Heart right ventricle (tissue), 16 donors: ENCODE measurements at regions not wholly inside any gene's neighbourhood (a gene's known extent, or its start where the extent isn't known, plus 50 kb on each side); places are given as distances from the start of the nearest gene placed in this dataset.

ENCODE experiments used
- ATAC-seq, 8 donors: fragments of 200-7000 bp; cut with Tn5 transposase; one replicate each; pipeline ENCODE4 v1.9.1; 2020; ENCODE audit warnings: mild to moderate bottlenecking in 8 of 8, moderate library complexity in 8 of 8, moderate number of reproducible peaks in 1 of 8
- DNase-seq, 2 donors: peaks; one replicate each; pipeline ENCODE4 v3.0.0-alpha.2; 2020
- H3K27ac ChIP-seq, 10 donors: fragments of 200-600 bp; sonication (generic) in 2 of 10; one replicate each; pipeline versions ENCODE4 v1.5.0 to v1.8.0; 2020 to 2022; ENCODE audit warnings: mild to moderate bottlenecking in 3 of 10
- H3K27me3 ChIP-seq, 7 donors: fragments of 200-600 bp; one replicate each; pipeline ENCODE4 v1.8.0; 2021 to 2022; ENCODE audit warnings: mild to moderate bottlenecking in 2 of 7
- H3K36me3 ChIP-seq, 9 donors: fragments of 200-600 bp; sonication (generic) in 1 of 9; one replicate each; pipeline versions ENCODE4 v1.5.0 to v1.8.0; 2020 to 2022; ENCODE audit warnings: mild to moderate bottlenecking in 2 of 9
- H3K4me1 ChIP-seq, 9 donors: fragments of 200-600 bp; sonication (generic) in 1 of 9; one replicate each; pipeline versions ENCODE4 v1.5.0 to v1.8.0; 2020 to 2022; ENCODE audit warnings: mild to moderate bottlenecking in 4 of 9
- H3K4me3 ChIP-seq, 10 donors: fragments of 200-600 bp; sonication (generic) in 2 of 10; one replicate each; pipeline versions ENCODE4 v1.5.0 to v1.8.0; 2020 to 2022; ENCODE audit warnings: mild to moderate bottlenecking in 7 of 10, moderate library complexity in 2 of 10
- H3K9me3 ChIP-seq, 11 donors: fragments of 200-600 bp in 10 of 11; sonication (generic) in 2 of 11; one replicate each; pipeline versions ENCODE4 v1.5.0 to v1.8.0; 2013 to 2022; ENCODE audit warnings: mild to moderate bottlenecking in 2 of 11, control low read depth in 1 of 11, moderate library complexity in 1 of 11
- WGBS, 2 donors: extraction: QIAGEN DNeasy Blood & Tissue Kit; methylation state at CpG; one replicate each; pipeline ENCODE4 v1.1.7; 2013; ENCODE audit warnings: inconsistent platforms in 1 of 2; 5-methylcytosine and 5-hydroxymethylcytosine counted together
- intact Hi-C, 10 donors: fragments of 100-400 bp; cut with DNase I; formaldehyde crosslinking; loops; one replicate each; pipeline versions ENCODE4 v1.11.1 to v1.14.2; 2022
- TF ChIP-seq, protein P1 (sequence below), 9 donors: fragments of 200-600 bp; sonication (generic) in 2 of 9; IDR thresholded peaks; one replicate each; pipeline versions ENCODE4 v1.5.0 to v1.8.0; 2021 to 2022; ENCODE audit warnings: antibody characterized with exemption in 9 of 9, mild to moderate bottlenecking in 5 of 9, moderate library complexity in 1 of 9
- donor health status: Arrhythmogenic right ventricular cardiomyopathy.
- donor health status: ischemic (EF 13 %, LVEDD 7.1; RV severe dilation, severe dysfunction).
- donor health status: healthy with polysubstance abuse.
- donor health status: DM: no; HTN: yes; CAD: no.
- donor health status: DM: no; HTN: no; CAD: no.
- donor health status: ischemic (EF 25% LVEDD 6.9; RV normal size, moderate dysfunction).
- donor health status: ischemic (EF 25% LVEDD 5.7; RV mildly dilated, moderate dysfunction).
- donor health status: healthy.
- donor health status: DM: yes; HTN: yes; CAD: no.
- donor health status: Ischemic cardiomyopathy.
- donor health status: ischemic (EF 35%, LVEDD 5.7; RV mildly dilated, moderate dysfunction).
- donor health status: nonischemic (EF 11% LVEDD 7.7; RV severe dilation, severe dysfunction).
- donor health status: DM: yes; HTN: yes; CAD: no.
- donor health status: PGD.
- donor health status: ischemic (EF 29% LVEDD 5.4; RV normal size, mild dysfunction).
- donor health status: nonischemic (EF 23%, LVEDD 6.1; RV moderate dilation, normal function).

DNA sequence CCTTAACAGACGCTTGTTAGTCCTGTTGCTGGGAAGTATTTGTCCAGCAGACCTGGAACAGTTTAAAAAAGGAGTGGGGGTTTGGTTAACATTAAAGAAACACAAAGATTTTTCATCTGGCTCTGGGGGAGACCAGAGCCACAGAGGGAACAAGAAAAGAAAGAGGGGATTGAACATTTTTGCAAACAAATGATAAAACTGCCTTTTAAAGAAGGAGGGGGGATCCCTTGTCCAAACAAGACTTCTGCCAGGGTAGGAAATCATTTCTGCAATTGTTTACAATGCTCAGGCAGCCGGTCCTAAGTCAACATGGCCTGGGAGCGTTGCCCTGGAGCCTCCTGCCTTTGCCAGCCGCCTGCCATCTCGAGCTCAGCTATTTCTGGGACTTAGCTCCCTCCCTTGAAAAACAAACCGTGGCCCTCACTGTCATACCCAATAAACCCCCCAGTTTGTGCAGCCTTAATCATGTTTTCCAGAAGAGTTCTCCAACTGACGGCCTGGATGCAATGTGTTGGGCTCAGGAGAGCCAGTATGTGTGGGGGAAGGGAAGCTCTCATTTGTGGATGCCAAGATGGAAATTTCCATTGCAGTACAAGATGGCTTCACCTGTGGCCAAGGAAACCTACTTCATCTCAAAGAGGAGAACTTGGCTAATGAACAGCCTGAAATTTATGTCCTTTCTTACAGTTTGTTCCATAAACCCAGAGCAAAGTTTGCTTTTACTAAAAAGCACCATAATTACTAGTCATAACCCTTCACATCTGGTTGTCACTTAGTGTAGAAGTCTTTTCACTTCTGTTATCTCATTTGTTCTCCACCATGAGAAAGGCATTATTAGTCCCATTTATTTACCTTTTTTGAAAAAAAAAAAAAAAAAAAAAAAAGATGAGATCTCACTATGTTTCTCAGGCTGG is 75.9 kb upstream of the RNU6-1 start:
- TF ChIP-seq, protein P1, sequence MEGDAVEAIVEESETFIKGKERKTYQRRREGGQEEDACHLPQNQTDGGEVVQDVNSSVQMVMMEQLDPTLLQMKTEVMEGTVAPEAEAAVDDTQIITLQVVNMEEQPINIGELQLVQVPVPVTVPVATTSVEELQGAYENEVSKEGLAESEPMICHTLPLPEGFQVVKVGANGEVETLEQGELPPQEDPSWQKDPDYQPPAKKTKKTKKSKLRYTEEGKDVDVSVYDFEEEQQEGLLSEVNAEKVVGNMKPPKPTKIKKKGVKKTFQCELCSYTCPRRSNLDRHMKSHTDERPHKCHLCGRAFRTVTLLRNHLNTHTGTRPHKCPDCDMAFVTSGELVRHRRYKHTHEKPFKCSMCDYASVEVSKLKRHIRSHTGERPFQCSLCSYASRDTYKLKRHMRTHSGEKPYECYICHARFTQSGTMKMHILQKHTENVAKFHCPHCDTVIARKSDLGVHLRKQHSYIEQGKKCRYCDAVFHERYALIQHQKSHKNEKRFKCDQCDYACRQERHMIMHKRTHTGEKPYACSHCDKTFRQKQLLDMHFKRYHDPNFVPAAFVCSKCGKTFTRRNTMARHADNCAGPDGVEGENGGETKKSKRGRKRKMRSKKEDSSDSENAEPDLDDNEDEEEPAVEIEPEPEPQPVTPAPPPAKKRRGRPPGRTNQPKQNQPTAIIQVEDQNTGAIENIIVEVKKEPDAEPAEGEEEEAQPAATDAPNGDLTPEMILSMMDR (IDR thresholded peaks at IDR 0.05) = no peak
- Histone ChIP-seq H3K4me3 (no peak overlapping the region), H3K4me1 (peaks cover 4 to 45% (median 32%) of the 10 kb centered on the region in 9 donors), H3K9me3 (peaks cover 0 to 14% (median 0%) of the 10 kb centered on the region in 11 donors), H3K27ac (peak overlapping the region; percentile 15 to 91 (median 78)), H3K36me3 (no peaks in the 10 kb centered on the region), H3K27me3 (no peaks in the 10 kb centered on the region)
- intact Hi-C loops = loop anchor here in 2 of 10 donors (2.0 to 10.0 kb wide), 3 partner anchors 29 to 137 kb away; partner anchors contain the start of gene PIAS1 (in 1 of the 2)
- peak; percentile 43 to 79 (median 70) for ATAC-seq
- WGBS, 2 donors = 27 to 41% methylated on average over 7 of the region's 7 CpGs
- peak; percentile 43 to 56 for DNase-seq

DNA sequence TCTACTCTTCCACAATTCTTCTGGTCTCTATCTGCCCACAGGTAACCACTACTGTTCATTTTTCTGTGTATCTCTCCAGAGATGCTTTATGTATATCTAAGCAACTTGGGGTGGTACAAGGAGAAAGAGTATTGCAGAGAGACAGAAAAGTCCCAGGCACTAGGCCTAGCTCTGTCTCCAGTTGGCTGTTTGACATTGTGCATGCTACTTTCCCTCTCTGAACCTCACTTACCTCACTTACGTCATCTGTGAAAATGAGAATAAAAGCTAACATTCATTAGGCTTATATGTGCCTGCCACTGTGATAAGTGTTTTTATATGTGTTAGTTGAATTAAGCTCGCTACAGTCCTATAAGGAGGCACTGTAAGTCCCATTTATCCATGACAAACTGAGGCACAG is 76.7 kb upstream of the RNU6-1 start:
- Histone ChIP-seq H3K27ac (peak overlapping the region; percentile 15 to 91 (median 73)), H3K27me3 (no peaks in the 10 kb centered on the region), H3K36me3 (no peaks in the 10 kb centered on the region), H3K9me3 (peaks cover 0 to 11% (median 0%) of the 10 kb centered on the region in 11 donors), H3K4me1 (peaks cover 4 to 45% (median 32%) of the 10 kb centered on the region in 9 donors), H3K4me3 (no peak overlapping the region)
- TF ChIP-seq, protein P1 (IDR thresholded peaks at IDR 0.05) = no peak
- intact Hi-C loops = loop anchor here in 2 of 10 donors (5.0 to 10.0 kb wide), 2 partner anchors 52 to 136 kb away; partner anchors contain the start of gene PIAS1 (in 1 of the 2)
- ATAC-seq (no peak), DNase-seq (no peak)
- WGBS, 2 donors = 47% methylated on average over 2 of the region's 2 CpGs

DNA sequence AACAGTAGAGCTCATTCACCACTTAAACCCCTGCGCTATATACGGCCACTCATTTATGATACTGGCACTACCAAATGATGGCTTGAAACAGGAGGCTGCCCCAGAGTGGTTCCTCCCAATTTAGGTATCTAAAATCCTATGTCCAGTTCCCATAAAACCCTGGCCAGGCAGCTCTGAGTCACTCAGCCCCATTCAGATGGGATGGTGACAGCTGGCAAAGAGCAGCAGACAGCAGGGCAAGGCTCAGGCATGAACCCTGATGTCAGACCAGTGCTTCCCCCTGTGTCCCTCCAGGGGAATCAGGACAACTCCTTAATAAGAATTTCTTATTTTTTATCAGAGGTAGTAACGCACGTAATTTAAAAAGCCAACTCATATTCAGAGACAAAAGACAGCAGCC is 77.2 kb upstream of the RNU6-1 start:
- Histone ChIP-seq H3K36me3 (no peaks in the 10 kb centered on the region), H3K4me1 (peaks cover 4 to 43% (median 32%) of the 10 kb centered on the region in 9 donors), H3K27me3 (no peaks in the 10 kb centered on the region), H3K4me3 (no peak overlapping the region), H3K27ac (peak overlapping the region; percentile 32 to 91 (median 73)), H3K9me3 (peaks cover 0 to 11% (median 0%) of the 10 kb centered on the region in 11 donors)
- DNase-seq (peak; percentile 38 to 60), ATAC-seq (peak; percentile 59 to 94 (median 85))
- WGBS, 2 donors = 55 to 75% methylated on average over 4 of the region's 4 CpGs
- TF ChIP-seq, protein P1 (IDR thresholded peaks at IDR 0.05) = peak in 3 of 9 donors; percentile 27 to 35 (median 31)
- intact Hi-C loops = loop anchor here in 2 of 10 donors (5.0 to 10.0 kb wide), 2 partner anchors 52 to 135 kb away; partner anchors contain the start of gene PIAS1 (in 1 of the 2)

DNA sequence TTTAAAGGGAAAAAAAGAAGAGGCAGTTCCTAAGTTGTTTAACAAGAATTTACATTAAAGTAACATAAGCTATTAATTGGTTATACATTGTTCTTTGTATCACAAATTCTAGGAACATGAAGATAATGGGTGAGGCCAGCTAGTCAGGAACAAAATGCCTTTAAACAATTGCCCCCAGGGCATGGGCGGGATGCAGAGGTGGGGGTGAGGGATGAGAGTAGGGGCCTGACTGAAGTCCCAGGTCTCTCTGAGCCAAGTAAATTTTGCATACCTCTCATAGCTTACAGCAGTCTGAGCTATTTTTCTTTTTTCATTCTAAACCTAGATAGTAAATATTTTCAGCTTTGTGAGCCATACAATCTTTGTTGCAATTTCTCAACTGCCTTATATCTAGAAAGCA is 77.8 kb upstream of the RNU6-1 start:
- peak overlapping the region in 9 of 10 donors; percentile 15 to 91 (median 72) for H3K27ac ChIP-seq
- ATAC-seq = no peak
- TF ChIP-seq, protein P1 (IDR thresholded peaks at IDR 0.05) = no peak
- no peak for DNase-seq
- H3K4me1 ChIP-seq = peaks cover 4 to 41% (median 32%) of the 10 kb centered on the region in 9 donors
- intact Hi-C loops = loop anchor here in 2 of 10 donors (5.0 to 10.0 kb wide), 2 partner anchors 53 to 135 kb away; partner anchors contain the start of gene PIAS1 (in 1 of the 2)
- H3K9me3 ChIP-seq = peaks cover 0 to 11% (median 0%) of the 10 kb centered on the region in 11 donors
- no peak overlapping the region for H3K4me3 ChIP-seq
- no peaks in the 10 kb centered on the region for H3K36me3 ChIP-seq
- 90 to 92% methylated on average over 1 of the region's 1 CpG for WGBS, 2 donors
- no peaks in the 10 kb centered on the region for H3K27me3 ChIP-seq
